Stimulated activated CD4-positive, alpha-beta T cell treated with anti-CD3 and anti-CD28 coated beads, TNF-alpha, amount 100 ng/mL, for 4 hours (primary cell): ENCODE measurements at regions not wholly inside any gene's neighbourhood (a gene's known extent, or its start where the extent isn't known, plus 50 kb on each side); places are given as distances from the start of the nearest gene placed in this dataset.
"Not testable (repeated sequence)": the region's sequence is repeated elsewhere in the genome, so short reads cannot be mapped to it uniquely, and the experiment has no call there.

Experiments
- DNase-seq, 3 experiments: peaks; one replicate each; pipeline ENCODE4 v3.0.0-alpha.2; 2020; ENCODE audit warnings: low read depth in 3 of 3

DNA sequence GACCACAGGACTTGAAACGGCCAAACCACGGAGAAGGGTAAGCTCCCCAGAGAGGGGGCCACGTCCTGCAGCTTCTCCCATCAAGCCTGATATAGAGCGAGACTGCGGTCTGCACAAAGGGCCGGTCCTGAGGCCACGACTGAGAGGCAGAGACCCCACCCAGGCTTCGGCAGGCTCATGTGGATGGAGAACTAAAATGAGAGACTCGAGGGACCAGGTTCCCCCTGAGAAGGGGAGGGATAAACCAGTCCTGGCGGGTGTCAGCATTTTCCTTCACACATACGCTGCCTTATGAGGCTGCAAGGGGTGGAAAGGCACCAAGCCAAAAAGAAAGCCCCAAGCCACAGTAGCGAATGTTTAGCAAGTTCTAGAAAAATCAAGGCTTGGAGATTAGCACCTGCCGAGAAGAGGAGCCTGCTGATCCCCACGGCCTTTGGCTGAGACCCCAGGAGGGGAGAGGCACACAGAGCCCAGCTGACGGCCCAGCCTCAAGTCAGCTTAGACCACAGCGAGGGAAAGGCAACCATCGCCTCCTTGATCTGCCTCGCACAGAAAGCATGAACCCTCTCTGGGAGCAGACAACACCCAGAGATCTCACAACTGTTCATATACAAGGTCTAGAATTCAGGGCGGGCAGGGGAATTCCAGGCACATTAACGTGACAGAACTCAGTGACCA lies 92.6 kb upstream of the RNF32 start:
- DNase-seq: no peak

DNA sequence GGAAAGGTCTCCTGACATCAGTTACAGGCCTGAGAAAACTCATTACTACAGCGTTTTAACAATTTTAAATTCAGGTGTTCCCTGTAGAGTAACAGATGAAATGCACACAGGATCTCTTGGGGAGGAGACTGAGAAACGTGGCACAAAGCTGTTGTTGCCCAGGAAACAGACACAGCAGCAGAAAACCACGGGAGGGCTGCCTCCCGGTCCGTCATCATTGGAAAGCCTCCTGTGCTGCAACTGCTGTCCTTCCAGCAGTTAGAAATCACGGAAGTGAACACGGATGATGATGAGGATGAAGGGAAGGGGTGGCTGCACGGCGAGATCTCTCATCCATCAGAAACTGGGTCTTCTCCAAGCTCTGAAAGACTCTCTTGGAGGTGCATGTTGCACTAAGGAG lies 94.6 kb upstream of the RNF32 start:
- no peak for DNase-seq

DNA sequence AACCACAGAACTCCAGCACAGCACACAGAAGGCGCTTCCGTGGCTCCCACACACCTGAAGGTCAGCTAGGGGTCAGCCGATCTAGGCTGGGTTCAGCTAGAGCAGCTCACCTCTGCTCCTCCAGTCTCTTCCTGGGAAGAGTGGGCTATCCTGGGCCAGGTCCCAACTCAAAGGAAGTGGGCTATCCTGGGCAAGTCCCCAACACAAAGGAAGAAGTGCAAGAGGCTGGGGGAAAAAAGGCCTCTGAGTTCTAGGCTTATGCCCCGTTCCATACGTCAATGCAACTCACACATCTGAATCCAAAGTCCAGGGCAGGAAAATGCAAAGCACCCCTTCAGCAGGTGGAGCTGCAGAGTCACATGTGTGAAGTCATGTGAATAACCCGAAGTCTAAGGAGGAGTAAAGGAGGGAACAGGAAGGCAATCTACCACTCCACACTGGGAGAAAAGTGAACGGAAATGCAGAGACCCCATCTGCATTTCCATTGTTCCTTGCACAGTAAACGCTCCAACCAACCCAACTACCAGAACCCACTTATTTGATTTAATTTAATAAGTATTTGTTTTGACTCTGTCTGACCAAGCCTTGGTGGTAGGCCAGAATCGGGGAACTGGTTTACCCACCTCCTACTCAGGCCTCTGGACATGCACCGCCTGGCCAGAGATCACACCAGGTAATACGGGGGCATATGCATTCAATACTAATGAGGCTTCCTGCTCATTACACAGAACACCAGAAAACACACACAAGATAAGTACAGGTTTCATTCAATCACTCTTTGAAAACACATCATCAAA lies 95.5 kb upstream of the RNF32 start:
- DNase-seq: no peak

DNA sequence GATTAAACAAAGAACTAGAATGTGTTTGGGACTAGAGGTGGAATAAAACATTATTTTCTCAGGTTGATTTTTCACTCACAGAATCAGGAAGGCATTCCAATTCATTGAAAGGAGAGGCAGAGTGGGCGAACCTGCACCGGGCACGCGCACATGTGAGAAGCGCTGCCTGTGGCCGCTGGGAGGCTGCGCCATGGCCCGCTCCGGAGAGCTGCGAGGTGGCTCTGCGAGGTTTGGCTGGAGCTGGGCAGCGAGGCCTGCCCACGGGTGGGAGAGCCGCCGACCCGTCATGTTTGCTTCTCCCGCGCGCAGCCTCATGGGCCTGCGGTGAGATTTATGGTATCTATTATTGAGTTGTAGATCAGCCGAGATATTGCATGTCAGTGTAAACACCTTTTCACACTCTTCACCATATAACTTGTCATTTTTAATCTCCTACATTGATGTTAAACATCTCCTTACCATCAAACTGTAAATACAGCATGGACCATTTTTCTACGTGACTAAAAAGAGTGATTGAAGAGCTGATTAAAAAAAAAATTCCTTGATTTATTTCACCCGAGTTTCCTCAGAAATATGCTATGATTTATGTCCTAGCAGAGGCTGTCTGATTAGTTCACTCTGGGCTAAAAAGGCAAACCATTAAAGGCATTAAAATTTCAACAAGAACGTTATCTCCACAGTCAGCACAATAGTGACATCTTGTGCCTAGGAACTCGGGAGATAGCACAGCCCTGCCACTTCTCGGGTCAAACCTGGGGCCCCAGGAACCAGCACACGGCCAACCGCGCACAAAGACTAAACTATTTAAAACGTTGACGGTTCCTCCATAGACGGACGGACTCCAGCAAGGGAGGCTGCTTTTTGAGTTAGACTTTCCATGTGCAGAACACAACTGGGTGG lies 96.6 kb upstream of the RNF32 start:
- no peak for DNase-seq

DNA sequence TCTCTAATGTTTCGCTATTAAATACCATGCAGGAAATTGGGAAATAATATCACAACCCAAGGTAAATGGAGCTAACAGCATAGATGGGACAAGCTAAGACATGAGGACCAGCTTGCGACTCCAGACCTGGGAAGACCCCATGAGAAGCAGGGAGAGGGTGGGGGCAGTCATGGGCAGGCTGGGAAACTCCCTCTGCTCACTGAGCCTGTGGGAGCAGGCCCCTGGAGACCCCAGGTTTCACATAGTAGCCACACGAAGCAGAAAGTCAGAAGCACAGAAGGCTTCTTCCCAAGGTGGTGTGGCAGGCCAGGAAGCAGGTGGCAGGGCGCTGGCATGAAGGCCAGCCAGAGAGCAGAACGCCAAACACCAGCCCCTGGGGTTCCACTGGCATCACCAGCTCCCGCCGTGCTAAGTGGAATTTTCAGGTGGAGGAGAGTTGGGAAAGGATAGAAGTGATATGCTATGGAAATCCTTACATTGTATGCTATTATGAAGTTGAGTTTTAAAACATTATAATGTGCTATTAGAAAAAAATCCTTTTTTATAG lies 99.9 kb upstream of the RNF32 start:
- DNase-seq: no peak

DNA sequence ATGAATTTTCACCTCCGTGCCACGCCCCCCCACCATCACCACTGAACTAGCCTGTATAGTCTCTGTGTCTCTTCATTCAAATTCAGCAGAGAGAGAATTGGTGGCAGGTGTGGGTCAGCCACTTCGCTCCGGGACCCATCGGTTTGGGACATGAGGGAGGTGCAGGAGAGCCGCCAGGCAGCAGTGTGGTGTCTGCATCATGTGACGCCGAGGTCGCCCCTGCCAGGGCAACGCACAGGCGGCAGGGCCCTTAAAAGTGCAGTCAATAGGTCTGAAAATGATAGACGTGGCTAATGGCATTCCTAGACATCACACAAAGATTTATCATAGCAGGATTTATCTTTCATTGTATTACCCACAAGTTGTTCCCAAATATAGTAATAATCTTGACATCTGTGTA lies 100.6 kb upstream of the RNF32 start:
- no peak for DNase-seq

DNA sequence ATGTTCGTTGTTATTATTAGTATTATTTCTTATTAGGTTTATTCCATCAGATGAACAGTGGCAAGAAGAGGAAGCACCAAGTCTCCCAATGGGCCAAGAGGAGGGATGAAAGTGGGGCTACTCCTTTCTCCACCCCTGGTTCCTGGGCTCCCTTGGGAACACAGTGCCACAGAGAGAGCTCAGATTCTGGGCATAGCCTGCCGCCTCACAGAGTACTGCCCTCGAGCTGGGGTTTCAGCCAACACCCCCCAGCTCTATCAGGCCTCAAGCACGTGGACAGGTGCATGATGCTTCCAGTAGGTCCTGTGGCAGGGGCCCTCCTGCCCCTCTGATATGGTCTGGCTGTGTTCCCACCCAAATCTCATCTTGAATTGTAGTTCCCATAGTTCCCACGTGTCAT lies 103.6 kb upstream of the RNF32 start:
- DNase-seq: no peak

DNA sequence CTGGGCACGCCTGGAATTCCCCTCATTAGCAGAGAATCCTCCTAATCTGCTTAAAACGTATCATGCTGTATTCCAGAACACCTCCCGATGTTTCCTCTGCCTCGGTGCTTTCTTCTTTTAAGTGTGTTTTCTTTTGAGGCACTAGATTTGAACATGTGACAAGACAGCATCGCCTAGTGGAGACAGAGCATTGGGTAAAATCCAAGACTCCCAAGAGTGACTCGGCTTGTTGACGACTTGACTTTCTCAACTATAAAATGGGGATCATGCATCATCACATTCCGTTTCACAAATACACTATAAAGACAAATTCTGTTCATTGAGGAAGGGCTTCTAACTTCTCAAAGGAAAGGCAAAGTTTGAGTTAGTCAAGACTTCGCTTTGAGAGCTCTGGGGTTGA lies 105.6 kb upstream of the RNF32 start:
- DNase-seq: no peak

DNA sequence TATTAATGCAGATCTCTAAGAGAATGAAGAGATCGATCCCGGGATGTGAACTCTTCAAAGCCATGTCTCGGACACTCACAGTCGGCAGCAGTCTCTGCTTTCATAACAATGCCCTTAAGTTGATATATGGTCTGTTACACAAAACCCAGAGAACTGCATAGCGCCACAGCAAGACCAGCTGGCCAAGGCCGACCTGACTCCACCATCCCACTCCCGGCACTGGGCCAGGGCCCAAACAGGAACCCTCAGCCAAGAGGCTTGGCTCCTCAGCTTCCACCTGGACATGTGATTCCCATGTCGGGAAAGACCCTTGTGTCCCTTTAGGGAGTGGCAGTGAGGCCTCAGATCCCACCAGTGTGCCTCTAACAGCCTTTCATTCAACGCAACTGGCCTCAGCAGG lies 106.6 kb upstream of the RNF32 start:
- no peak for DNase-seq

DNA sequence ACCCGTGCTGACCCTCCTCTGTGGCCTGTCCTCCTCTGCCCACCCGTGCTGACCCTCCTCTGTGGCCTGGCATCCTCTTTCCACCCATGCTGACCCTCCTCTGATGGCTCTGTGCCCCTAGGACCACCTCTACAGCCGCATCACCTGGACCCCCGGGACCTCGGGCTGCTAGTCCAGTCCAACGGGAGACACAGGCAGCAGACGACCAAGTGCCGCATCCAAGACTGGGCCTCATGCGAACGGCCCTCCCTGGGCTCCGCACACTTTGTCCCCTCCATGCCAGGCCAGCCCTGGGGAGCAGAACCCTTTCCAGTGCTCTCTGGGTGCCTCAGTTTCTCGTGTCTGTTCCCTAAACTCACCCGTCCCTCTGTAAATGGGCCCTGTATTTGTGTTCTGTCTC lies 107.2 kb upstream of the RNF32 start:
- no peak for DNase-seq

DNA sequence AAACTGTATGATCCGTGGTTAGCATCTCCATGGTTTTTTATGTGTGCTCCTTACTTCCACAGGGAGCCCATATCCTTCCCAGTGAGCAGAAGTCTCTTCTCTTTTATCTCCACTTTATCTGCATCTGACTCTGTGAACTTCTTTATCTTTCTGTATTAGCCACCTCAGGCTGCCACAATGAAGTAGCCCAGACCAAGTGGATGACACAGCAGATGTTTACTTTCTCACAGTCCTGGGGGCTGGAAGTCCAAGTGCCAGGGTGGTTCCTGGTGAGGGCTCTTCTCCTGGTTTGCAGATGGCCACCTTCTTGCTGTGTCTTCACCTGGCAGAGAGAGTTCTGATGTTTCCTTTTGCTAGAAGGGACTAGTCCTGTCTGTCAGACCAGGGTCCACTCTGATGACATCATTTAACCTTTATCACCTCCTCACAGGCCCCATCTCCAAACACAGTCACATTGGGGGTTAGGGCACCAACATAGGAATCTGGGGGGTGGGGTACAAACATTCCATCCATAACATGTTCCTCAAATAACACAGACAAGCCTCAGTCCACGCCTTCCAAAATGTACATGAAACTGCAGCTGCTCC lies 108.5 kb upstream of the RNF32 start:
- DNase-seq: no peak

DNA sequence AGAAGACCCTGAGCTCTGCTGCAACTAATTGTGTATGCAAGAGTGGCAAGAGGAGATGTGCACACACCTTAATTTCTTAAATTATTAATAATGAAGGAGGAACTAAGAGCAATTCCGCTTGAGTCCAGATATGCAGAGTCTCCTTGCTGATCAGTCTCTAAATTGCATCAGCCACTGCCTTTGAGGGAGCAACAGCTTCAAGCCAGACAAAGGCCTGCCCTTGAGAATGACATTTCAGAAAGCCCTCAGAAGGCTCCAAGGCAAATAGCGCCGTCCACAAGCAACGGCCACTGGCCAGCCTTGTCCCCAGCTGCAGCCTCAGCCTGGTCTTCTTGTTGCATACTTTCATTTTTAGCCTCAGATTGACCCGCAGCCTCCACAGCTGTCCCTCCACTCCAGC lies 110.6 kb upstream of the RNF32 start:
- no peak for DNase-seq

DNA sequence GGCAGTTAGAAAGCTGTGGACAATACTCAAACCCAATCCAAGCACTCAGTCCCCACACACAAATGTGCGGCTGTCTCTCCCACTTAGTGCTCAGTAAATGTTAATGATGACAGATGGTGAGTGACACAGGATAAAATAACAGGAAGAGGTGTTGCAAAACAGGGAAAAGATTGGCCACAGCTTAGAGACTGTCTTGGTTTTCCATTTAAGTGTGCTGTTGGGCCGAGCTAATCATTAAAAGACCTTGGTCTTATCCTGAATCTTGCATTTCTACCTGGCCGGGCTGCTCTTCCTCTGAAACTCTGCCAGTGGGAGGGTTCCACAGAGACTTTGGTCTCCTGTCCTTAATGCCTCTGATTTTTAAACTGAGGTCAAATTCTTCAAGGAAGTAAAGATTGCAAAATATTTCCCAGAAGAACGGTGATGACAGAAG lies 113.1 kb upstream of the RNF32 start:
- DNase-seq: no peak

DNA sequence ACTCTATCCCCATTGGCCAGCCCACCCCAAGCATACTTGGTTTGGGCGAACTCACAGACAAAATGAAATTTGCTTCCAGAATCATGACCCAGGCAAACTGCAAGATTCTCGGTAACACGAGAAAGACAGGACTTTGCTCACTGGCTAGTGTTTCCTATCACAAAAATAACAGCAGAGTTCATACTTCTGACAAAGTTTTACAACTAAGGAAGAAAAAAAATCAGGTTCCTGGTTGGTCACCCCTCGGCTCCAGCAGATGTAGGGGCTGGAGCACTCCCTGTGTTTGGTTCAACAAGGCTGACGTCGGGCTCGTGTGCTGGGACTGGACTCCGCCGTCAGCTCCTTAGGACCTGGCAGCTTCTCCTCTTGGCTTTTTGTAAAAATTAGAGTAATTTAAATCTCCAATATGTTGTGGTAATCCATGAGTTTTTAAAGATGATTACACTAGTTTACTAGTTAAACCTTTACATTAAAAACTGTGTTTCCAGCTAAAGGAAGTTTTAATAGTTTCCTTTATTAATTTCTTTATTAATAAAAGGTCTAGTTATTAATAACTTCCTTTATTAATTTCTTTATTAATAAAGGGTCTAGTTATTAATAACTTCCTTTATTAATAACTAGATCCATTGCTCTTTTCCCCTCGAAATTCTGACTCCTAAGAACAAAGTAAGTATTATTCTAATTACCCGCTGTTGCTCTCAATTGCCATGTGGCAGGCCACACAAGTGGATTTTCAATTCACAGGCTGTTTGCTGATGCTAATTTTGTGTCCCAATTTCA lies 115.6 kb upstream of the RNF32 start:
- DNase-seq: no peak

DNA sequence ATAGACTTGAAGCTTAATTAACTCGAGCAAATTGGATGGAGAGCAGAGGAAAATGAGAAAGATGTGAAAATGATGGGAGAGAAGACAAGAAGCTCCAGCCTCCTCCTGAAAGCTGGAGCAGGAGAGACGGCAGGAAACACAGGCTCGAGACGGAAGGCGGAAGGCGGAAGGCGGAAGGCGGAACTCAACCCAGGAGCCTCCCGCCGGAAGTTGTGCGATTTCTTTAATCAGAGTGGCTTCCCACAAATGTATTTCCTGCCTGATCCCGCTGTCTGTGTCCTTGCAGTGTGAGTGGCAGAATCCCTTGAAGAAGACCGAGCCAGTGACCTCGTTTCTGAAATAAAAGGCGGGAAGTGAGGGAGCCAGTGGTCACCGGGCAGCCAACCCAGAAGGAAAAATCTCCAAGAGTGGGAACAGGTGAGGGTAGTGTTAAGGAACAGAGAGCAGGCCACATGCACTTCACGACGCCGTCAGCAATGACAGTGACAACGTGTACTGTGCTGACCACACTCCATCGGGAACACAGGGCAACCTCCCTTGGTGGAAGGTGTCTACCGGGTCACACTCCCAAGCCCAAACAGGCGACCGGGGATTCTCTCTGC lies 117.0 kb upstream of the RNF32 start:
- no peak for DNase-seq

DNA sequence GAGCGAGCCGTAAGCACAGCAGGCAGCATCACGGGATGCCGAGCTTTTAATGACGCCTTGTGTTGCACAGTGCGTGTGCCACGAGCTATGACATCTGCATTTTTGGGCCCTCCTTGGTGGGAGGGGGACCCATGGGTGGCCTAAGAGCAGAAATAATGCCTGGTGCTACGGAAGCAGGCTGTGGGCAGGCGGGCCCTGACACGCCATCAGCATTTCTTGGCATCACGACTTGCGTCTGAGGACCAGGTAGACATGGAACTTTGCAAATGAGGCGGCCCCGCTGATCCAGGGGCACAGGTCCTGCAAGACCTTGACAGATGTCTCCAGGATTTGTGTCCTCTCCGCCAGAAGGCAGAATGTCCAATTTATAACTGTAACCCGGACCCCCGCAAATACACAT lies 117.8 kb upstream of the RNF32 start:
- no peak for DNase-seq

DNA sequence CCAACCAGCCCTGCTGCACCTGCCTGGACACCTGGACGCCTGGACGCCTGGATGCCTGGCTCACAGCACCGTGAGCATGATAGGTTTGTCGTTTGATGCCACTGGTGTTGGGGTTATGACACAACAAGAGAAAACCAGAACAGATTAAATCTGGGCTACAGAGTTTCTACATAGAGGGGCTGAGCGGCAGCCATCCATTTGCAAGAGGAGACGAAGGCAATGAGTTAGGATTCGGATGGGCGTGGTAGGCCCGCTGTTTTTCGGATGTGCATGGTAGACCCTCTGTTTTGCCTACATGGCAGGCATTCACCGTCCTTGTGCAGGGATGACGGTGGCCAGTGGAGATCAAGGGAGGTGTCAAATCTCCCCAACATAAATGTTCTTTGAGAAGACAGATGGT lies 121.5 kb upstream of the RNF32 start:
- DNase-seq: no peak

DNA sequence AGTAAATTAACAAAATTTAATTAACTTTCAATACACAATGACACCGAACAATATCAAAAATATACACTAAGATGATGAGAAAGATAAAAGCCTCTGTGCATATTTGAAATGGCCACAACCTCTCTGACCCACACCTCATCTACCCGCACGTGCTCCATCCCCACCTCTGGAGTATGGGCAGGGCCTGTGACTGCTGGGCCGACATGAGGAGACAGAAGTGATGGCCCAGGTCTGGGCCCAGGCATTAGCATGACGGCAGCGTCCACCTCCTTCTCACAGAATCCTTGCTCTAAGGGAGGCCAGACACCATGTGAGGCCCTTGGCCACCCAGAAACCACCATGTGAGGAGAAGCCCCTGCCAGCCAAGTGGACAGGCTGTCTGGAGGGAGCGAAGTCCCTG lies 122.1 kb upstream of the RNF32 start:
- no peak for DNase-seq

DNA sequence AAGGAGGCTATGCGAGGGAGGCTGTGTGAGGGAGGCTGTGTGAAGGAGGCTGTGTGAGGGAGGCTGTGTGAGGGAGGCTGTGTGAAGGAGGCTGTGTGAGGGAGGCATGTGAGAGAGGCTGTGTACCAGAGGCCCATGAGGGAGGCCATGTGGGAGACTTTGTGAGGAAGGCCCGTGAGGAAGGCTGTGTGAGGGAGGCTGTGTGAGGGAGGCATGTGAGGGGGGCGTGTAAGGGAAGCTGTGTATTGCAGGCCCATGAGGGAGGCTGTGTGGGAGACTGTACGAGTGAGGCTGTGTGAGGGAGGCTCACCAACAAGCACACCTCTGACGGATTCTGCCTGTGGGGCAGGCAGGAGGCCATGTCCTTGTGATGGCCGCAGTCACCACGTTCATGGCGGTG lies 122.7 kb upstream of the RNF32 start:
- DNase-seq: not testable (repeated sequence)

DNA sequence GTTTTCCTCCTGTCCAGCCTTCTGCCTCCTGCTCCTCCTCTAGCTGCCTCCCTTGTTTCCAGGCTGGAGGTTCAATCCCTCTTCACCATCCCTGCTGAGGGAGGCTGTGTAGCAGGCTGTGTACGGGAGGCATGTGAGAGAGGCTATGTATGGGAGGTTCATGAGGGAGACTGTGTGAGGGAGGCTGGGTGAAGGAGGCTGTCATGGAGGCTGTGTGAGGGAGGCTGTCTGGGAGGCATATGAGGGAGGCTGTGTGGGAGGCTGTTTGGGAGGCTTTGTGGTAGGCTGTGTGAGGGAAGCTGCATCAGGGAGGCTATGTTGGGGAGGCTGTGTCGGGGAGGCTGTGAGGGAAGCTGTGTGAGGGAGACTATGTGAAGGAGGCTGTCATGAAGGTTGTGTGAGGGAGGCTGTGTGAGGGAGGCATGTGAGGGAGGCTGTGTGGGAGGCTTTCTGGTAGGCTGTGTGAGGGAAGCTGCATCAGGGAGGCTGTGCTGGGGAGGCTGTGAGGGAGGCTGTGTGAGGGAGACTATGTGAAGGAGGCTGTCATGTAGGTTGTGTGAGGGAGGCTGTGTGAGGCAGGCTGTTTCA lies 123.7 kb upstream of the RNF32 start:
- no peak for DNase-seq
